ENCODE measurements at regions not wholly inside any gene's neighbourhood (a gene's known extent, or its start where the extent isn't known, plus 50 kb on each side); places are given as distances from the start of the nearest gene placed in this dataset.

DNA sequence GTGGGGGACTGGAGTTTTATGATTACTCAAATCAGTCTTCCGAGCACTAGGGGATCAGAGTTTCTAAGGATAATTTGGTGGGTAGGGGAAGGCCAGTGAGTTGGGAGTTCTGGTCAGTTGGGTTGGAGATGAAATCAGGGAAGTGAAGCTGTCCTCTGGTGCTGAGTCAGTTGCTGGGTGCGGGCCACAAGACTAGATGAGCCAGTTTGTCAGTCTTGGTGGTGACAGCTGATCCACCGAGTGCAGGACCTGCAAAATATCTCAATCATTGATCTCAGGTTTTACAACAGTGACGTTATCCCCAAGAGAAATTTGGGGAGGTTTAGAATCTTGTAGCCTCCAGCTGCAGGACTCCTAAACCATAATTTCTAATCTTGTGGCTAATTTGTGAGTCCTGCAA, 249.4 kb downstream of the FAM43A start (continued):
- TF ChIP-seq, protein P1, sequence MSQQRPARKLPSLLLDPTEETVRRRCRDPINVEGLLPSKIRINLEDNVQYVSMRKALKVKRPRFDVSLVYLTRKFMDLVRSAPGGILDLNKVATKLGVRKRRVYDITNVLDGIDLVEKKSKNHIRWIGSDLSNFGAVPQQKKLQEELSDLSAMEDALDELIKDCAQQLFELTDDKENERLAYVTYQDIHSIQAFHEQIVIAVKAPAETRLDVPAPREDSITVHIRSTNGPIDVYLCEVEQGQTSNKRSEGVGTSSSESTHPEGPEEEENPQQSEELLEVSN (IDR thresholded peaks at IDR 0.05; ENCODE audit: borderline replicate concordance, low read depth) = no peak
- TF ChIP-seq, protein P2, sequence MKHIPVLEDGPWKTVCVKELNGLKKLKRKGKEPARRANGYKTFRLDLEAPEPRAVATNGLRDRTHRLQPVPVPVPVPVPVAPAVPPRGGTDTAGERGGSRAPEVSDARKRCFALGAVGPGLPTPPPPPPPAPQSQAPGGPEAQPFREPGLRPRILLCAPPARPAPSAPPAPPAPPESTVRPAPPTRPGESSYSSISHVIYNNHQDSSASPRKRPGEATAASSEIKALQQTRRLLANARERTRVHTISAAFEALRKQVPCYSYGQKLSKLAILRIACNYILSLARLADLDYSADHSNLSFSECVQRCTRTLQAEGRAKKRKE (CRISPR knock-in tag; IDR thresholded peaks at IDR 0.05; ENCODE audit: low read depth) = no peak

DNA sequence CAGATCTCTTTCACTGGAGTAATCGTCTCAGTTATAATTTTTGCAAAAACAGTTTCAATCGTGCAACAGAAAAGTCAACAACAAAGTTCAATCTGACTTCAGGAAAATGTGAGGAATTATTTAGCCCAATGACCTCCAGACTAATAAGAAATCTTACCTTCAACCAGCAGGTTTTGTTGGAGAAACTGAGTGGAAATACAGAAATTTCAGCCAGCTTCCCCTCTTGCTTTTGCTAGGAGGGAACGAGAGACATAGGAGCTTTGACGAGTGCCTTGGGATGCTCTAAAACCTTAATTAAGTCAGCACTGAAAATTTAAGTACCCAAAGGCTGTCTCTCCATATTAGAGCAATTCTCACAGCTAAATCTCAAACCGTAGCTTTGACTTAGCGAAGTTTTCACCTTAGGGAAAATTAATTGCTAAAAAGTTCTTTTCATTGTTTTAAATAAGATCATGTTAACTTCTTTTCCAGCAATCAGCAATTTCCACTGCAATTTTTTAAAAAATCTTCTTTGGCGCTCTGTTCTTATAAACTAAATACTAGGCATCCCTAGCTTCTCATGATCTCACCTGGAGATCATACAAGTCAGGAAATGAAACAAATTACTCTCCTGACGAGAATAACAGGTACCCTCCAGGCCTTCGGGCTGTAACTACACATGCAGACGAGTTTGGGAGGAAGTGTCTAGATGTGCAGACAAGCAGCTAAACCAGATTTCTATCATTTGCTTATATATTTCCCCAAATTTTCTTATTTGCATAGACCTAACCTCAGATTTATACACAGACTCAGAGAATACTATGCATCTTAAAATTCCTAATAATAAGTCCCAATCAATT, 250.2 kb downstream of the FAM43A start:
- H3K4me2 ChIP-seq = no peak overlapping the region
- ATAC-seq (no peak), DNase-seq (ENCODE audit: low read depth in 1 of 2, low spot score in 1 of 2) (no peak), FAIRE-seq (no peak)
- H3K27ac ChIP-seq = no peak overlapping the region
- ChIA-PET POLR2A (no interaction called here), CTCF (no interaction called here)
- 53% methylated on average over 10 of the region's 10 CpGs for WGBS (ENCODE audit: missing lambda C conversion rate)
- H3K4me1 ChIP-seq = no peaks in the 10 kb centered on the region
- peaks cover 10% of the 10 kb centered on the region for H3K9me3 ChIP-seq
- TF ChIP-seq POLR2AphosphoS2 (conservative IDR thresholded peaks at IDR 0.05; ENCODE audit: low read length) (no peak), JUN (IDR thresholded peaks at IDR 0.05) (no peak), MYC (IDR thresholded peaks at IDR 0.05; ENCODE audit: borderline replicate concordance, low read length) (no peak), KDM5A (IDR thresholded peaks at IDR 0.05) (no peak), POLR2A (IDR thresholded peaks at IDR 0.05; ENCODE audit: low read length) (no peak), RCOR1 (IDR thresholded peaks at IDR 0.05; ENCODE audit: low read depth, low read length) (no peak), HOXB5 (CRISPR knock-in tag; IDR thresholded peaks at IDR 0.05) (no peak), CHD2 (IDR thresholded peaks at IDR 0.05; ENCODE audit: low read length, partially characterized antibody) (no peak), HEYL (CRISPR knock-in tag; IDR thresholded peaks at IDR 0.05) (no peak), HOXA7 (CRISPR knock-in tag; IDR thresholded peaks at IDR 0.05) (no peak), MAZ (IDR thresholded peaks at IDR 0.05; ENCODE audit: borderline replicate concordance, low read depth, low read length) (no peak), BHLHE40 (IDR thresholded peaks at IDR 0.05; ENCODE audit: low read depth, low read length) (no peak), EHF (CRISPR knock-in tag; IDR thresholded peaks at IDR 0.05) (no peak), RARB (CRISPR knock-in tag; IDR thresholded peaks at IDR 0.05) (no peak), ZC3H11A (IDR thresholded peaks at IDR 0.05) (no peak)
- TF ChIP-seq, protein P2 (CRISPR knock-in tag; IDR thresholded peaks at IDR 0.05; ENCODE audit: low read depth) = no peak
- TF ChIP-seq, protein P3, sequence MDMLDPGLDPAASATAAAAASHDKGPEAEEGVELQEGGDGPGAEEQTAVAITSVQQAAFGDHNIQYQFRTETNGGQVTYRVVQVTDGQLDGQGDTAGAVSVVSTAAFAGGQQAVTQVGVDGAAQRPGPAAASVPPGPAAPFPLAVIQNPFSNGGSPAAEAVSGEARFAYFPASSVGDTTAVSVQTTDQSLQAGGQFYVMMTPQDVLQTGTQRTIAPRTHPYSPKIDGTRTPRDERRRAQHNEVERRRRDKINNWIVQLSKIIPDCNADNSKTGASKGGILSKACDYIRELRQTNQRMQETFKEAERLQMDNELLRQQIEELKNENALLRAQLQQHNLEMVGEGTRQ (IDR thresholded peaks at IDR 0.05) = no peak
- H3K4me3 ChIP-seq = no peak overlapping the region

DNA sequence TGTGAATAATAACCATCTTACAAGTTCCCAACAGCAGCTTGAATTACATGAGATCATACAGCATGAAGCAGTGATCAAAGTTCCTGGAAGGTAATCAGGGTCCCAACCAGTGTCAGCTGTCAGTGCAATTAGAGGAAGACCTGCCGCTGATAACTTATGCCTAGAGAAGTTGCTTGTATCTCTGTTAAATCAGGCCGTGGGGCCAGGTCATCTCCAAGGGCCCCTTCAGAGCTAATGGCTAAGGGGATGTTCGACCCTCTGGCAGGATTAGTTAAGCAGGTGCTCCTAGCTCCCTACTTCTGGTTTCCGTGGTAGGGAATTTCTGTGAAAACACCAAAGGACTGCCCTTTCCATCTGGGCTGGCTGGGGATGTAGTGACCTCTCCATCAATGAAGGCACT, 251.0 kb downstream of the FAM43A start:
- WGBS (ENCODE audit: missing lambda C conversion rate) = 41% methylated on average over 4 of the region's 4 CpGs
- Histone ChIP-seq H3K4me1 (no peaks in the 10 kb centered on the region), H3K4me3 (no peak overlapping the region), H3K9me3 (peaks cover 10% of the 10 kb centered on the region), H3K27ac (no peak overlapping the region), H3K4me2 (no peak overlapping the region)
- ChIA-PET POLR2A (no interaction called here), CTCF (no interaction called here)
- ATAC-seq = no peak
- FAIRE-seq = no peak
- TF ChIP-seq, protein P1 (IDR thresholded peaks at IDR 0.05; ENCODE audit: borderline replicate concordance, low read depth) = no peak
- no peak for TF ChIP-seq MAFK (IDR thresholded peaks at IDR 0.05; ENCODE audit: partially characterized antibody)
- no peak for TF ChIP-seq RFX5 (IDR thresholded peaks at IDR 0.05)
- no peak for TF ChIP-seq HEYL (CRISPR knock-in tag; IDR thresholded peaks at IDR 0.05)
- no peak for TF ChIP-seq KDM5A (IDR thresholded peaks at IDR 0.05)
- TF ChIP-seq, protein P4, sequence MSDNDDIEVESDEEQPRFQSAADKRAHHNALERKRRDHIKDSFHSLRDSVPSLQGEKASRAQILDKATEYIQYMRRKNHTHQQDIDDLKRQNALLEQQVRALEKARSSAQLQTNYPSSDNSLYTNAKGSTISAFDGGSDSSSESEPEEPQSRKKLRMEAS (IDR thresholded peaks at IDR 0.05) = no peak
- TF ChIP-seq ESRRA (IDR thresholded peaks at IDR 0.05; ENCODE audit: borderline replicate concordance, low read length) = no peak
- no peak for TF ChIP-seq ZC3H11A (IDR thresholded peaks at IDR 0.05)
- TF ChIP-seq, protein P5, sequence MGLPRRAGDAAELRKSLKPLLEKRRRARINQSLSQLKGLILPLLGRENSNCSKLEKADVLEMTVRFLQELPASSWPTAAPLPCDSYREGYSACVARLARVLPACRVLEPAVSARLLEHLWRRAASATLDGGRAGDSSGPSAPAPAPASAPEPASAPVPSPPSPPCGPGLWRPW (IDR thresholded peaks at IDR 0.05) = no peak
- TF ChIP-seq MAZ (IDR thresholded peaks at IDR 0.05; ENCODE audit: borderline replicate concordance, low read depth, low read length) = no peak
- no peak for TF ChIP-seq CBX8 (IDR thresholded peaks at IDR 0.05)
- DNase-seq (ENCODE audit: low read depth in 1 of 2, low spot score in 1 of 2) = no peak

All from A549 (cell line).